Left ventricle myocardium inferior (tissue), 1 donor: ENCODE measurements at regions not wholly inside any gene's neighbourhood (a gene's known extent, or its start where the extent isn't known, plus 50 kb on each side); places are given as distances from the start of the nearest gene placed in this dataset.

Experiments
- DNase-seq: peaks from one replicate; pipeline ENCODE4 v3.0.0-alpha.2; 2020
- H3K27ac ChIP-seq: fragments of 200-600 bp; replicated peaks from 2 replicates; pipeline ENCODE4 v1.8.0; 2021
- H3K27me3 ChIP-seq: fragments of 200-600 bp; 2 replicates; pipeline ENCODE4 v1.8.0; 2021; ENCODE audit warnings: low read depth
- H3K36me3 ChIP-seq: fragments of 200-600 bp; 2 replicates; pipeline ENCODE4 v1.8.0; 2021
- H3K4me1 ChIP-seq: fragments of 200-600 bp; 2 replicates; pipeline ENCODE4 v1.8.0; 2021
- H3K4me3 ChIP-seq: fragments of 200-600 bp; 2 replicates; pipeline ENCODE4 v1.8.0; 2021; ENCODE audit warnings: mild to moderate bottlenecking, moderate library complexity
- H3K9me3 ChIP-seq: fragments of 200-600 bp; replicated peaks from 2 replicates; pipeline ENCODE4 v1.8.0; 2021
- intact Hi-C: fragments of 100-400 bp; cut with micrococcal nuclease; formaldehyde crosslinking; loops from one replicate; pipeline ENCODE4 v1.11.0; 2022
- TF ChIP-seq, protein P1 (sequence below): fragments of 200-600 bp; IDR thresholded peaks from 2 replicates; pipeline ENCODE4 v1.8.0; 2021; ENCODE audit warnings: antibody characterized with exemption, mild to moderate bottlenecking, borderline replicate concordance
- donor health status: DM: no; HTN: yes; CAD: no; lungs with severe emphysema.

DNA sequence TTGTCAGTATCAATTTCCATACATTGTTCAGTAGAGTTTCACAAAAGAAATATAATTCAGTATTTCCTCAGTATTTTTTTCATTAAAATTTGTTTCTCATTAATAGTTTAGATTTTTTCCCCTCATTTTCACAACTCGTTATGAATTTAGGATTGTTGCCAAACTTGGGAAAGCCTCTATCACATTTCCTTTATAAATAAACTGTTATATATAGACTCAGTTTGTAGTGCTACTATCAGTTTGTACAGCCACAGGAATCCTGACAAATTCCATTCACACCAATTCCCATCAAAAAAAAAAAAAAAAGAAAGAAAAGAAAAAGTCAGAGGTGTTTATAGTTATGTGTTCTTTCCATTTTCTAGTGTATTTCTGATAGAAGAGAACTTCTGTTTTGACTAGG lies 123.3 kb upstream of the DCC start:
- intact Hi-C loops: no loop called here
- Histone ChIP-seq H3K36me3 (no peaks in the 10 kb centered on the region), H3K27me3 (no peaks in the 10 kb centered on the region), H3K4me1 (peaks cover 2% of the 10 kb centered on the region), H3K4me3 (no peak overlapping the region), H3K9me3 (no peaks in the 10 kb centered on the region), H3K27ac (no peak overlapping the region)
- no peak for DNase-seq
- TF ChIP-seq, protein P1, sequence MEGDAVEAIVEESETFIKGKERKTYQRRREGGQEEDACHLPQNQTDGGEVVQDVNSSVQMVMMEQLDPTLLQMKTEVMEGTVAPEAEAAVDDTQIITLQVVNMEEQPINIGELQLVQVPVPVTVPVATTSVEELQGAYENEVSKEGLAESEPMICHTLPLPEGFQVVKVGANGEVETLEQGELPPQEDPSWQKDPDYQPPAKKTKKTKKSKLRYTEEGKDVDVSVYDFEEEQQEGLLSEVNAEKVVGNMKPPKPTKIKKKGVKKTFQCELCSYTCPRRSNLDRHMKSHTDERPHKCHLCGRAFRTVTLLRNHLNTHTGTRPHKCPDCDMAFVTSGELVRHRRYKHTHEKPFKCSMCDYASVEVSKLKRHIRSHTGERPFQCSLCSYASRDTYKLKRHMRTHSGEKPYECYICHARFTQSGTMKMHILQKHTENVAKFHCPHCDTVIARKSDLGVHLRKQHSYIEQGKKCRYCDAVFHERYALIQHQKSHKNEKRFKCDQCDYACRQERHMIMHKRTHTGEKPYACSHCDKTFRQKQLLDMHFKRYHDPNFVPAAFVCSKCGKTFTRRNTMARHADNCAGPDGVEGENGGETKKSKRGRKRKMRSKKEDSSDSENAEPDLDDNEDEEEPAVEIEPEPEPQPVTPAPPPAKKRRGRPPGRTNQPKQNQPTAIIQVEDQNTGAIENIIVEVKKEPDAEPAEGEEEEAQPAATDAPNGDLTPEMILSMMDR: no peak

DNA sequence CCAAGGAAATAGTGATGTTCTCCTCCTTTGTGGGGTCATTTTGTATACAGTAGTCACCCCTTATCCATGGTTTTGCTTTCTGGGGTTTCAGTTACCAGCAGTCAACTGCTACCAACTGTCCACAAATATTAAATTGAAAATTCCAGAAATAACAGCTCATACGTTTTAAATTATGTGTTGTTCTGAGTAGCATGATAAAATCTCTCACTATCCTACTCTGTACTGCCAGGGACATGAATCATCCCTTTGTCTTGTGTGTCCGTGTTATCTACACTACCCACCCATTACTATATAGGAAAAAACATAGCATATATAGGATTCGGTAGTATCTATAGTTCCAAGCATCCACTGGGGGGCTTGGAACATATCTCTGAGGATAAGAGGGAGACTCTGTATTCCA lies 120.9 kb upstream of the DCC start:
- no peak overlapping the region for H3K27ac ChIP-seq
- TF ChIP-seq, protein P1: no peak
- H3K36me3 ChIP-seq: no peaks in the 10 kb centered on the region
- no peak for DNase-seq
- H3K27me3 ChIP-seq: no peaks in the 10 kb centered on the region
- intact Hi-C loops: no loop called here
- no peaks in the 10 kb centered on the region for H3K9me3 ChIP-seq
- H3K4me1 ChIP-seq: peaks cover 2% of the 10 kb centered on the region
- no peak overlapping the region for H3K4me3 ChIP-seq

DNA sequence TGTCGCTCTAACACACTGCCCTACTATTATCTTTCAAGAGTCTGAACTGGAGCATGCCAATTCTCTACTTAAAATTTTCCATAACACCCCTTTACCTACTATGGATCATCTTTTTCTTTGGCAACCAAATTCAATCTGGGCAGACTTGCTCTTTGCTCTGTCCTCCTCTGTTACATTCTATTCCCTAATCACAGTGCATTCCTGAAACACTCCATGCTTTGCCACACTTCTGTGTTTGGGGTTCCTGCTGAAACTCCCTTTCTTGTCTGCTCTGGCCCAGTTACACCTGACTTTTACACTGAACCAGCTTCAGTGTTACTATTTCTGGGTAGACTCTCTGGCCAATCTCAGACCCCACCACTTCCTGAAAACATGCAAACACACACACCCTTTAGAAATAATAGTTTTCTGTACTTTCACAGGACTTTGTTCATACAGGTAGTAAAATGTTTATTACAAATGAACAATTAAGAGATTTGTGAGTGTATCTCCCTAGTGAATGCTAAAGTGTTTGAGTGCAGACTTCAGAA lies 119.9 kb upstream of the DCC start:
- H3K4me1 ChIP-seq: peaks cover 2% of the 10 kb centered on the region
- H3K27ac ChIP-seq: no peak overlapping the region
- intact Hi-C loops: no loop called here
- H3K4me3 ChIP-seq: no peak overlapping the region
- TF ChIP-seq, protein P1: no peak
- no peaks in the 10 kb centered on the region for H3K9me3 ChIP-seq
- no peaks in the 10 kb centered on the region for H3K27me3 ChIP-seq
- DNase-seq: no peak
- H3K36me3 ChIP-seq: no peaks in the 10 kb centered on the region

DNA sequence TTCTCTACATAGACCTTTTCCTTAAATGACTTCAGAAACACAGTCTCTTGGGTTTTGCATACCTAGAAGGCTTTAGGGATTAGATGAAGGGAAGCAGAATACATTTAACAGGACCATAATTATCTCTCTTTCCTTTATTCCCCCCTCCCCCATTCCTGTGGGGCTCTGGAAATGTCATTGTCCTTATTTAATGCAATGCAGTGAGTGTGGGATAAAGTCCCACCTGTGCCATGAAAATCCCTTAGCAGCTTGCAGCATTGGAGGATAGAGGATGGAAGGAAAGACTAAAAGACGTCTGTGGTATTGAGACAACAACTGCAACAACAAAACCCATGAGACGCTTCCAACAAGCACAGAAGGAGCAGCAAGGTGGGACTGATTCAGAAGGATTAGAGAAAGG lies 117.8 kb upstream of the DCC start:
- Histone ChIP-seq H3K27ac (no peak overlapping the region), H3K4me1 (no peaks in the 10 kb centered on the region), H3K27me3 (no peaks in the 10 kb centered on the region), H3K36me3 (no peaks in the 10 kb centered on the region), H3K4me3 (no peak overlapping the region), H3K9me3 (no peaks in the 10 kb centered on the region)
- no peak for DNase-seq
- TF ChIP-seq, protein P1: no peak
- intact Hi-C loops: no loop called here

DNA sequence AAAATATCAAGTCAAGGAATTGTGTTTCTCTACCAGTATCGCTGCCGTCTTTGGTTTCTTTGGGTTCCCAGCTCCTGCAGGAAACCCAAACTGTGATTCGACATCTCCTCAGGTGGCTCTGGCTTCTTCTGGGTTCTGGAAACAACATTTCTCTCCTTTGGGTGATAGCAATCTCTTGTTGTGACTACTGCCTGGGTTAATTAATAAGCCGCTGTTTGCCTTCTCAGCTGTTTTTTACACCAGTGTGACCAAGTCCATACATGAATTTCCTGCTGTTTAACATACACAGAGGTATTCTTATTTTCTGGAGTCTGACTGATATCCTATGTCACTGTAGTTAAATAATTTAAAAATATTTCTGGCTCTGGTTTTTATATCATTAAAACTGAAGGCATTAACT lies 112.5 kb upstream of the DCC start:
- no peak for DNase-seq
- Histone ChIP-seq H3K36me3 (no peaks in the 10 kb centered on the region), H3K27ac (no peak overlapping the region), H3K27me3 (no peaks in the 10 kb centered on the region), H3K4me1 (no peaks in the 10 kb centered on the region), H3K4me3 (no peak overlapping the region), H3K9me3 (no peaks in the 10 kb centered on the region)
- TF ChIP-seq, protein P1: no peak
- intact Hi-C loops: no loop called here

DNA sequence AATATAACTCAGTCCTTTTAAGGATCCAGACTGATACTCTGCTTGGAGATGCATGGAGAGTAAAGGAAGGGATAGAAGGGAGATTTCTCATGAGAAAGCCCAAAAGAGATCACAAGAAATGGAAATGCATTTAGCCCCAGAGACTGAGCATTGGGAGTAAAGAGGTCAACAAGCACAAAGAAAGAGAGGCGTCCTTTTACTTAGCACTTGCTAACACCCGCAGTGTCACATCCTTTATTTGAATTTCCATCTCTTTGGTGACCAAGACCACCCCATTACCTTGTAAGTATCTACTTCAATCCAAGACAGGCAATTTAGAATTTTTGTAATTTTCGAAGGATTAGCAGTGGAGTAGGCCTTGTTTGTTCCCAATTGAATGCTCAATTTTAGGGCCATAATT lies 111.8 kb upstream of the DCC start:
- Histone ChIP-seq H3K36me3 (no peaks in the 10 kb centered on the region), H3K4me3 (no peak overlapping the region), H3K9me3 (no peaks in the 10 kb centered on the region), H3K27me3 (no peaks in the 10 kb centered on the region), H3K4me1 (no peaks in the 10 kb centered on the region), H3K27ac (no peak overlapping the region)
- DNase-seq: no peak
- intact Hi-C loops: no loop called here
- TF ChIP-seq, protein P1: no peak
